Gastrocnemius medialis (tissue), 4 donors: ENCODE measurements at regions not wholly inside any gene's neighbourhood (a gene's known extent, or its start where the extent isn't known, plus 50 kb on each side); places are given as distances from the start of the nearest gene placed in this dataset.
"Not testable (repeated sequence)": the region's sequence is repeated elsewhere in the genome, so short reads cannot be mapped to it uniquely, and the experiment has no call there.

Source experiments
- ATAC-seq, 2 donors: fragments of 150-250 bp; one replicate each; pipeline ENCODE4 v1.9.1; 2016
- DNase-seq, 2 donors: peaks; one replicate each; pipeline ENCODE4 v3.0.0-alpha.2; 2019
- H3K27ac ChIP-seq, 4 donors: fragments of 200-600 bp; sonication (generic); 1 replicate in 1 of 4; 2 replicates in 3 of 4; pipeline ENCODE4 v1.5.1; 2016 to 2018; ENCODE audit warnings: mild to moderate bottlenecking in 2 of 4, moderate library complexity in 1 of 4
- H3K27me3 ChIP-seq, 3 donors: fragments of 200-600 bp; sonication (generic) in 2 of 3; 1 replicate in 1 of 3; 2 replicates in 2 of 3; pipeline versions ENCODE4 v1.5.1 to v1.6.0; 2016 to 2019; ENCODE audit warnings: mild to moderate bottlenecking in 1 of 3, moderate library complexity in 1 of 3
- H3K36me3 ChIP-seq, 2 donors: fragments of 200-600 bp; sonication (generic) in 1 of 2; one replicate each; pipeline ENCODE4 v1.5.1; 2017 to 2018
- H3K4me1 ChIP-seq, 2 donors: fragments of 200-600 bp; sonication (generic) in 1 of 2; one replicate each; pipeline ENCODE4 v1.5.1; 2016 to 2017; ENCODE audit warnings: mild to moderate bottlenecking in 2 of 2
- H3K4me3 ChIP-seq, 4 donors: fragments of 200-600 bp; sonication (generic) in 3 of 4; 1 replicate in 1 of 4; 2 replicates in 3 of 4; pipeline ENCODE4 v1.5.1; 2016 to 2019; ENCODE audit warnings: mild to moderate bottlenecking in 2 of 4
- H3K9me3 ChIP-seq, 3 donors: fragments of 200-600 bp; sonication (generic) in 2 of 3; 1 replicate in 1 of 3; 2 replicates in 2 of 3; pipeline ENCODE4 v1.5.1; 2016 to 2019
- POLR2A ChIP-seq, 2 donors: fragments of 450-650 bp; IDR thresholded peaks; one replicate each; pipeline ENCODE4 v1.6.1; 2017; ENCODE audit warnings: antibody characterized with exemption in 2 of 2, mild to moderate bottlenecking in 2 of 2, moderate library complexity in 2 of 2
- in situ Hi-C, 4 donors: fragments of 200-750 bp; cut with MboI; loops; one replicate each; pipeline versions ENCODE4 v1.15.0 to v1.8.0; 2017; ENCODE audit warnings: low sequenced_read_pairs in 4 of 4
- intact Hi-C: fragments of 100-400 bp; cut with DNase I; formaldehyde crosslinking; loops from one replicate; pipeline ENCODE4 v1.15.1; 2023; ENCODE audit warnings: low total_unique reads
- TF ChIP-seq, protein P1 (sequence below), 5 experiments: fragments of 450-650 bp in 3 of 5; fragments of 200-600 bp in 2 of 5; sonication (generic) in 2 of 5; IDR thresholded peaks in 4 of 5; conservative IDR thresholded peaks in 1 of 5; 1 replicate in 4 of 5; 2 replicates in 1 of 5; pipeline ENCODE4 v1.5.1; 2016 to 2019; ENCODE audit warnings: antibody characterized with exemption in 5 of 5, mild to moderate bottlenecking in 3 of 5, moderate library complexity in 3 of 5

DNA sequence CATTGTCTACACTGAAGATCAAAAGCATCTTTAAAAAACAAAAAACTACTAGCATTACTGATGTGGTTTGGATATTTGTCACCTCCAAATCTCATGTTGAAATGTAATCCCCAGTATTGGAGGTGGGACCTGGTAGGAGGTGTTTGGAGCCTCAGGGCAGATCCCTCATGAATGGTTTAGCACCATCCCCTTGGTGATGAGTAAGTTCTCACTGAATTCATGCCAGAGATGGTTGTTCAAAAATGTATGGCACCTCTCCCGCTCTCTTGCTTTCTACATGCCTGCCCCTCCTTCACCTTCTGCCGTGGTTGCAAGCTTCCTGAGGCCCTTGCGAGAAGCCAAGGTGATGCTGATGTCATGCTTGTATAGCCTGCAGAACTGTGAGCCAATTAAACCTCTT lies 136.6 kb upstream of the FHIT start:
- ATAC-seq = no peak
- H3K27me3 ChIP-seq = no peaks in the 10 kb centered on the region
- H3K4me3 ChIP-seq = no peak overlapping the region
- H3K4me1 ChIP-seq = no peaks in the 10 kb centered on the region
- H3K27ac ChIP-seq = no peak overlapping the region
- H3K36me3 ChIP-seq = no peaks in the 10 kb centered on the region
- DNase-seq = no peak
- intact Hi-C loops (no loop called here), in situ Hi-C loops (no loop called here)
- H3K9me3 ChIP-seq = no peaks in the 10 kb centered on the region
- TF ChIP-seq POLR2A (IDR thresholded peaks at IDR 0.05) = no peak
- TF ChIP-seq, protein P1, sequence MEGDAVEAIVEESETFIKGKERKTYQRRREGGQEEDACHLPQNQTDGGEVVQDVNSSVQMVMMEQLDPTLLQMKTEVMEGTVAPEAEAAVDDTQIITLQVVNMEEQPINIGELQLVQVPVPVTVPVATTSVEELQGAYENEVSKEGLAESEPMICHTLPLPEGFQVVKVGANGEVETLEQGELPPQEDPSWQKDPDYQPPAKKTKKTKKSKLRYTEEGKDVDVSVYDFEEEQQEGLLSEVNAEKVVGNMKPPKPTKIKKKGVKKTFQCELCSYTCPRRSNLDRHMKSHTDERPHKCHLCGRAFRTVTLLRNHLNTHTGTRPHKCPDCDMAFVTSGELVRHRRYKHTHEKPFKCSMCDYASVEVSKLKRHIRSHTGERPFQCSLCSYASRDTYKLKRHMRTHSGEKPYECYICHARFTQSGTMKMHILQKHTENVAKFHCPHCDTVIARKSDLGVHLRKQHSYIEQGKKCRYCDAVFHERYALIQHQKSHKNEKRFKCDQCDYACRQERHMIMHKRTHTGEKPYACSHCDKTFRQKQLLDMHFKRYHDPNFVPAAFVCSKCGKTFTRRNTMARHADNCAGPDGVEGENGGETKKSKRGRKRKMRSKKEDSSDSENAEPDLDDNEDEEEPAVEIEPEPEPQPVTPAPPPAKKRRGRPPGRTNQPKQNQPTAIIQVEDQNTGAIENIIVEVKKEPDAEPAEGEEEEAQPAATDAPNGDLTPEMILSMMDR (IDR thresholded peaks at IDR 0.05 in 4 of 5, conservative IDR thresholded peaks at IDR 0.05 in 1 of 5) = no peak

DNA sequence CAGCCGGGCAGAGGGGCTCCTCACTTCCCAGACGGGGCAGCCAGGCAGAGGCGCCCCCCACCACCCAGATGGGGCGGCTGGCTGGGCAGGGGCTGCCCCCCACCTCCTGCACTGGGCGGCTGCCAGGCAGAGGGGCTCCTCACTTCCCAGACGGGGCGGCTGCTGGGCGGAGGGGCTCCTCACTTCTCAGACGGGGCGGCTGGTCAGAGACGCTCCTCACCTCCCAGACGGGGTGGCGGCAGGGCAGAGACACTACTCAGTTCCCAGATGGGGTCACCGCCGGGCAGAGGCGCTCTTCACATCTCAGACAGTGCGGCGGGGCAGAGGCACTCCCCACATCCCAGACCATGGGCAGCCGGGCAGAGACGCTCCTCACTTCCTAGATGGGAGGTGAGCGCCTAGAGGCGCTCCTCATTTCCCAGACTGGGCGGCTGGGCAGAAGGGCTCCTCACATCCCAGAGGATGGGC lies 142.3 kb upstream of the FHIT start:
- intact Hi-C loops, H3K27ac ChIP-seq, ATAC-seq, DNase-seq, H3K4me1 ChIP-seq, H3K4me3 ChIP-seq, H3K27me3 ChIP-seq, in situ Hi-C loops, H3K9me3 ChIP-seq, H3K36me3 ChIP-seq: not testable (repeated sequence)

DNA sequence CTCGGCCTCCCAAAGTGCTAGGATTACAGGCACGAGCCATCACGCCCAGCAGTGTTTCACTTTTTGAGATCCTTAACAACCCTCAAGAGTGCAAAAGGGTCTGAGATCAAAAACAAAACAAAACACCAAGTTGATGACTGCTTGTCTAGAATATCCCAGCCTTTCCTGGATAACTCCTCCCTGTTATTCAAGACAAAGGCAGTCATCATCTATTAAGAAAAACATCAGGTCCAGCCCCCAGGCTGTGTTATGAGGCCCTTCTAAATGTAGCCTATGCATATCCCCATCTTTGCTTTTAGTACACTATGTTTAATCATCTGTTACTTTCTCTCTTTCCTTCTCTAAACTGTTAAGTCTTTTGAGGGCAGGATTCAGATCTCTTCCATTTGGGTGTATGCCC lies 150.1 kb upstream of the FHIT start:
- Histone ChIP-seq H3K27me3 (no peaks in the 10 kb centered on the region), H3K4me1 (no peaks in the 10 kb centered on the region), H3K36me3 (no peaks in the 10 kb centered on the region), H3K4me3 (no peak overlapping the region), H3K27ac (no peak overlapping the region), H3K9me3 (no peaks in the 10 kb centered on the region)
- intact Hi-C loops = no loop called here
- no peak for TF ChIP-seq POLR2A (IDR thresholded peaks at IDR 0.05)
- TF ChIP-seq, protein P1 (IDR thresholded peaks at IDR 0.05 in 4 of 5, conservative IDR thresholded peaks at IDR 0.05 in 1 of 5) = no peak
- DNase-seq (no peak), ATAC-seq (no peak)
- in situ Hi-C loops = no loop called here

DNA sequence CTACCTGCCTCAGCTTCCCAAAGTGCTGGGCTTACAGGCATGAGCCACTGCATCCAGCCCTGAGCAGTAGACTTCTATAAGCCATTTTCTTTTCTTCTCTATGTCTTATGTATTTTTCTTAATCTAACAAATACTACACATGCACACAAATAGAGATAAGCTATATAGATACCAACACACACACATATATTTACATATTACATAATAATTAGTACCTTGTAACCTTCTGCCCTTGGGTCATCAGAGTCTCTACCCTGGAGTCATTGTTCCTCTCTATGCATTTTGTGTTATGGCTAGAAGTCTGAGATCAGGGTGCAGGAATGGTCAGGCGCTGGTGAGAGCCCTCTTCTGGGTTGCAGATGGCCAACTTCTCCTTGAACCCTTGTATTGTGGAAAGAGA lies 154.0 kb upstream of the PTPRG start:
- Histone ChIP-seq H3K9me3 (no peaks in the 10 kb centered on the region), H3K36me3 (no peaks in the 10 kb centered on the region), H3K27me3 (no peaks in the 10 kb centered on the region), H3K4me3 (no peak overlapping the region), H3K27ac (no peak overlapping the region), H3K4me1 (no peaks in the 10 kb centered on the region)
- in situ Hi-C loops (no loop called here), intact Hi-C loops (no loop called here)
- DNase-seq (no peak), ATAC-seq (no peak)
- no peak for TF ChIP-seq POLR2A (IDR thresholded peaks at IDR 0.05)
- TF ChIP-seq, protein P1 (IDR thresholded peaks at IDR 0.05 in 4 of 5, conservative IDR thresholded peaks at IDR 0.05 in 1 of 5) = no peak

DNA sequence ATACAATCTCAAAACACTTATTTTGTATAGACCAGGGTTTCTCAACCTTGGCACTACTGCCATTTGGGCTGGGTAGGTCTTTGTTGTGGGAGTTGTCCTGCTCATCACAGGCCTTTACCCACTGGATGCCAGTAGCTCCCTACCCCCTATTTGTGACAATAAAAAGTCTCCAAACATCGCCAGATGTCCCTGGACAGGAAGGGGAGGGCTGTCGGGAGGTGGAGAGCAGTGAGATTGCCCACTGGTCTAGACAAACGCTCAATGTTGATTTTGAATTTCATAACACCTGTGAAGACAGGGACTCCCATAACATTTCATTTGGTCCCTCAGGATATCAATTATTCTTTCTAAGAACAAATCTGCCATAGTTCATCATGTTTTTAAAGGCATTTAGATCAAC lies 151.7 kb upstream of the PTPRG start:
- no peak for TF ChIP-seq POLR2A (IDR thresholded peaks at IDR 0.05)
- TF ChIP-seq, protein P1 (IDR thresholded peaks at IDR 0.05 in 4 of 5, conservative IDR thresholded peaks at IDR 0.05 in 1 of 5) = no peak
- no peaks in the 10 kb centered on the region for H3K36me3 ChIP-seq
- no peaks in the 10 kb centered on the region for H3K4me1 ChIP-seq
- no peaks in the 10 kb centered on the region for H3K27me3 ChIP-seq
- H3K9me3 ChIP-seq = no peaks in the 10 kb centered on the region
- no peak overlapping the region for H3K4me3 ChIP-seq
- in situ Hi-C loops = no loop called here
- H3K27ac ChIP-seq = no peak overlapping the region
- intact Hi-C loops = no loop called here
- no peak for DNase-seq
- no peak for ATAC-seq

DNA sequence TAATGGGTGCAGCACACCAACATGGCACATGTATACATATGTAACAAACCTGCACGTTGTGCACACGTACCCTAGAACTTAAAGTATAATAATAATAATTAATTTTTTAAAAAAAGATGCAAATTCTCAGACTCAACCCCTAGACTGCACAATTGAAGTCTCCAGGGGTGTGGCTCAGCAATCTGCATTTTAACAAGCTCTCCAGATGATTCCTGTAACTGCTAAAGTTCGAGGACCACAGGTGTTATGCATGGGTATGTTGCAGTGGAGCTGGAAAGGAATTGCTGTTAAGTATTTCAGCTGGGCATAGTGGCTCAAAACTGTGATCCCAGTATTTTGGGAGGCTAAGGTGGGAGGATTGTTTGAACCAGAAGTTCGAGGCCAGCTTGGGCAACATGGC lies 151.0 kb upstream of the PTPRG start:
- H3K4me3 ChIP-seq, H3K27me3 ChIP-seq, ATAC-seq, DNase-seq, H3K9me3 ChIP-seq, H3K4me1 ChIP-seq, H3K36me3 ChIP-seq, intact Hi-C loops, in situ Hi-C loops, H3K27ac ChIP-seq: not testable (repeated sequence)
